Activated naive CD4-positive, alpha-beta T cell treated with anti-CD3 and anti-CD28 coated beads, Interleukin-2, amount 50 U/mL, for 24 hours (primary cell): ENCODE measurements at regions not wholly inside any gene's neighbourhood (a gene's known extent, or its start where the extent isn't known, plus 50 kb on each side); places are given as distances from the start of the nearest gene placed in this dataset.
"Not testable (repeated sequence)": the region's sequence is repeated elsewhere in the genome, so short reads cannot be mapped to it uniquely, and the experiment has no call there.

Experiments
- H3K27ac Mint-ChIP-seq: one replicate; pipeline ENCODE4 v1.8.0; 2021; ENCODE audit warnings: mild to moderate bottlenecking, mixed read lengths
- H3K27me3 Mint-ChIP-seq: one replicate; pipeline ENCODE4 v1.8.0; 2021; ENCODE audit warnings: mixed read lengths
- H3K36me3 Mint-ChIP-seq: one replicate; pipeline ENCODE4 v1.8.0; 2021; ENCODE audit warnings: mixed read lengths
- H3K4me1 Mint-ChIP-seq: one replicate; pipeline ENCODE4 v1.8.0; 2021; ENCODE audit warnings: mixed read lengths
- H3K4me3 Mint-ChIP-seq: one replicate; pipeline ENCODE4 v1.8.0; 2021; ENCODE audit warnings: mild to moderate bottlenecking, mixed read lengths
- H3K9me3 Mint-ChIP-seq: one replicate; pipeline ENCODE4 v1.8.0; 2021; ENCODE audit warnings: mixed read lengths

DNA sequence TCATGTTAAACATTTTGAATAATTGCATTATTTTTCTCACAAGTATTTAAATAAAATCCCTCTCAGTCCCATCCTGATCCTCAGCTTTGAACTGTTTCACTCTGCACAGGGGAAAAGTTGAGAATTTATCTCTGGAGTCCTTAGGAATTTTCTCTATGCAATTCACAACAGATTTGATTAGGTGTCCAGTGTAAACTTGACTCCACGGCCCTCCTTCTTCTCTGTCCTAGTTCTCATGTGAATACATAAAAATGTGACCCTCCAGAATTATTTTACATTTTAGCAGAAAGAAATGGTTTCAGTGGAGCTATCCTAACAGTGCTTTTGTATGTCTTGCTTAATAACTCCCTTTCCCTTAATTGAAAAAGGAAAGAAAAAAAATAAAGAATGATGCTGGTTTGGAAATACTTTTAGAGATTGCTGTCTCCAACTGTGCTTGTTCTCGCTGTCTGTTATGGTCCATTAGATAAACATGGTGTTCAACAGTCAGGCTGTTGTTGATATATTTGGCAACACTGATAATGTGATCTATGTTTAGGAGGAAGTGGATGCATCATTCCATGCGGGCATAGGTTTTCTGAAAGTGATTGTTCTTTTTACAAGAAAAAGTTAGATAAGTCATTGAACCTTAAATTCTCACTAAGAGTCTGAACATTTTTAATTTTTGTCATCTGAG lies 599.4 kb upstream of the CITED2 start:
- H3K4me1 Mint-ChIP-seq: no peaks in the 10 kb centered on the region
- H3K27ac Mint-ChIP-seq: no peak overlapping the region
- peaks cover 9% of the 10 kb centered on the region for H3K27me3 Mint-ChIP-seq
- no peak overlapping the region for H3K4me3 Mint-ChIP-seq
- H3K36me3 Mint-ChIP-seq: no peaks in the 10 kb centered on the region
- no peaks in the 10 kb centered on the region for H3K9me3 Mint-ChIP-seq

DNA sequence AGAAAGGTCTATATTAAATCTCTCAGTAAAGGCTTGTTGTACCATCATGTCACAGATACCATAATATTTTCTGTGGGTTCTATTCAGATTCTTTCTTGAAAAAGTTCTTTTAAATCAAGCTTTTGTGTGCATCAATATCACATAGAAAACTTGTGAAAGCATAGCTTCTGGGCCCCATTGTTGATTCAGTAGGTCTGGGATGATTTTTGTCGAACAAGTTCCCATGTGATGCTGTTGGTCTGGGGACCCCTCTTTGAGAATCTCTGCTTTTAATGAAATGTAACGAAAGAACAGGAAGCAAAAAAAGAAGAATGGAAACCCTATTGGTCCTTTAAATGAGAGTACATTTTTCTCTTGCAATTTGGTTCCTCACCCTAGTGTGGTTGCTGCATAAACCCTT lies 597.7 kb upstream of the CITED2 start:
- Mint-ChIP-seq H3K36me3 (no peaks in the 10 kb centered on the region), H3K4me3 (no peak overlapping the region), H3K27ac (no peak overlapping the region), H3K9me3 (no peaks in the 10 kb centered on the region), H3K4me1 (no peaks in the 10 kb centered on the region), H3K27me3 (peaks cover 9% of the 10 kb centered on the region)

DNA sequence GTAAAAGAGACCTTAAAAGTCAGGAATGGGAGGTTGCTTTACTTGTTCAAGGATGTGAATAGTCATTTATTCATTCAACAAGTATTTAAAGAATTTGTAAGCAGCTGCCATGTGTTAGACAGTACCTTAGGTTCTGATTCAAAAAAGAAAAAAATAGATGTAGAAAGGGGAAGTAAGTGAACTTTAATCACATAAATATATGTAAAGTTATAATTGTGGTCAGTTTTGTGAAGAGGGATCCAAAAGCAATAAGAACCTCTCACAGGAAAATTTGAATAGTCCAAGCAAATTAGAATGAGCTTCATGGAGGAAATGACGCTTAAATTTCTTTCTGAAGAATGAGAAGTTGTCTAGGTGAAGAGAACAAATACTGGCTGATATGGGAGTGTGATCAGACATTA lies 596.1 kb upstream of the CITED2 start:
- Mint-ChIP-seq H3K4me1 (no peaks in the 10 kb centered on the region), H3K27me3 (peaks cover 9% of the 10 kb centered on the region), H3K27ac (no peak overlapping the region), H3K9me3 (no peaks in the 10 kb centered on the region), H3K4me3 (no peak overlapping the region), H3K36me3 (no peaks in the 10 kb centered on the region)

DNA sequence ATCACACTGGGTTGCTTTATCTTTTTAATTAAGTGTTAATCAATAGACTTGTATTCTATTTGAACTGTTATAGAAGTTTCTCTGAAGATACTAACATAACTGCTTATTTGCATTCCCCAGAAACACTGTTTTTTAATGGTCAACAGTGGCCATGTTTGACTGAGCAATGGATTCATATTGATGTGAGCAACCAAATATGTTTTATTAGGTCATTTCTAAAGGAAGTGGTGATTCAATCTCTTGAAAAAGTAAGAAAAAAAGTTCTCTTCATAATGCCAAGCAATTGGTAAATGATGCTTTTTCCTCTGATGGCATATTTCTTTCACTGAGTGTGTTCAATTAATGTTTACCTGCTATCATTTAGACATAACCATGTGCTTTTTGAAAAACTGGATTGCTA lies 593.0 kb upstream of the CITED2 start:
- H3K4me1 Mint-ChIP-seq: no peaks in the 10 kb centered on the region
- no peaks in the 10 kb centered on the region for H3K36me3 Mint-ChIP-seq
- no peak overlapping the region for H3K27ac Mint-ChIP-seq
- H3K4me3 Mint-ChIP-seq: no peak overlapping the region
- H3K27me3 Mint-ChIP-seq: peaks cover 5% of the 10 kb centered on the region
- no peaks in the 10 kb centered on the region for H3K9me3 Mint-ChIP-seq

DNA sequence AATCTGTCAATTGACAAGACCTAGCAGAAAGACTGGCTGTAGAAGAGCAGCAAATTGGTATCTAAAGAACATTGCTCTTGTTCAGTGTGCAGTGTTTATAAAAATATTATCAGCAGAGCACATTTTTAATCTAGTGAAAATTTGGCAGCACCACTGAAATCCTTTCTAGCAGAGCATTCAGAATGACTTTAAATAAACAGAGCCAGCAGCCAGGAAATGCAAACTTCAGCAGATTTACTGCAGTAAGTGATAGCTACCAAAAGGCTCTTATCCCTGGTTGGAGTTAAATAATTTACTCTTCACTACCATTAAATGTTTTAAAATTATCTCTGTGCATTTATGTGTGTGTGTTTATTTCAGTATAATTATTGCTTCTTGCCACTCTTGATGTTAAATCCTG lies 590.9 kb upstream of the CITED2 start:
- no peaks in the 10 kb centered on the region for H3K36me3 Mint-ChIP-seq
- no peak overlapping the region for H3K27ac Mint-ChIP-seq
- H3K27me3 Mint-ChIP-seq: no peaks in the 10 kb centered on the region
- no peak overlapping the region for H3K4me3 Mint-ChIP-seq
- H3K9me3 Mint-ChIP-seq: no peaks in the 10 kb centered on the region
- H3K4me1 Mint-ChIP-seq: no peaks in the 10 kb centered on the region

DNA sequence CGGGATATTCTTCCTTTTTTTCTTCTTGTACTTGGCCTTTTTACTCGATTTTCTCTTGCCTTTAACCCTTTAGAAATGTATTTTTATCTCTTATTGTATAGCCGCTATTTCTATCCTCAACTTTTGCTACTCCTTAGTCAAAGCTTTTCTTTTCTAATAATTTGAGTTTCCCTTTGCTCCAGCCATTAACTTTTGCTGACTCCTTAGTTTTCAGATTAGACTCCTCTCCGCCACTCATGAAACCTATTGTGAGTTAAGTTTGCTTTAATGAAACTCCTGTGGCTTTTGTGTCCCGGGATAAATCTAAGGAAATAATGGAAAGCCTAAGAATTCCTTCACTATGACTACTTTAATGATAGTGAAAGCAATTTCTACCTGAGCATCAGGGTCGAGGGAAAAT lies 590.3 kb upstream of the CITED2 start:
- Mint-ChIP-seq H3K27me3 (no peaks in the 10 kb centered on the region), H3K27ac (no peak overlapping the region), H3K36me3 (no peaks in the 10 kb centered on the region), H3K4me1 (no peaks in the 10 kb centered on the region), H3K4me3 (no peak overlapping the region), H3K9me3 (no peaks in the 10 kb centered on the region)

DNA sequence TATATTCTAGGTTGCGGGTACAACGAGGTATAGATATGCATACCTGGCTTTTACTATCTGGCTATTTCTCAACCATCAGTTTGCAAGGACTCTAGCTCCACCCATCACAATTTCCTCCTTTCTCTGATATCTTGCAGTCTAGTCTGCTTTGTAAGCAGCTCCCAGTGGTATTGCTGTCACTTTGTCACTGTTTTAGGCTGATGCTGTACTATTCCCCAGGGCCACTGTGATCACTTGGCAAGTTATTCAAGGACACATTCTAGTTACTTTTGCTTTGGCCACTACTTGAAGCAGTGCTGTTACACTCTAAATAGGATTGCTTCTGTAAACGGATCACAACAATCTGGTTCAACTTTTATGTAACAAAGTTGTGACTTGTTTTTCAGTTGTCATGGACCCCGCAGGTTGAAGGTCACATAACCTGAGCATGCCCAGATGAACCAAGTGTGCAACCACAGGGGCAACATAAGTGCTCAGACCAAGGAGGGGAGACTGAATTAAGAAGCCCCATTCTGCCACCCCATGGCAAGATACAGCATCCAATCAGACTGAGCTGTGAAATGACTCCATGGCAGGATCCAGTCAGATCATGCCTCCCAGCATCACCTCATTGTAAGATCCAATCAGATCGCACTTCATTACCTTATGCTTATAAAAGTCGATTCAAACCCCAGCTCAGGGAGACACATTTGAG lies 588.4 kb upstream of the CITED2 start:
- Mint-ChIP-seq H3K27ac (no peak overlapping the region), H3K36me3 (no peaks in the 10 kb centered on the region), H3K4me1 (no peaks in the 10 kb centered on the region), H3K27me3 (peaks cover 2% of the 10 kb centered on the region), H3K9me3 (no peaks in the 10 kb centered on the region), H3K4me3 (no peak overlapping the region)

DNA sequence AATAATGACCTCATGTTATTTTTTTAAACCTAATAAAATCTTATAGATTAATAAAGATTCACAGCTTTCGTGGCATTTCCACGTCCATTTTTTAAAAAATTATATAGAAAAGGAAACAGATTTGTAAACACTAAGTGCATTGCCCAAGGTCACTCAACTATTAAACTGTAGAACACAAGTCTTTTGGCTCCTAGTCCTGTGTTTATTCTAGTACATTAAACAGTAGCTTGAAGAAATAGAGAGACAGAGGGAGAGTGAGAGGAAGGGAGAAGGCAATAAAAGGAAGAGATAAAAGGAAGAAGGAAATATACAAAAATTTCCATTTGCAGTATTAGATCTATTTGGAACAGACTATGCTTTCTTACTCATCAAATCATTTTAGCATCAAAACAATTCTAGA lies 586.7 kb upstream of the CITED2 start:
- H3K9me3 Mint-ChIP-seq: no peaks in the 10 kb centered on the region
- H3K36me3 Mint-ChIP-seq: no peaks in the 10 kb centered on the region
- no peaks in the 10 kb centered on the region for H3K4me1 Mint-ChIP-seq
- peaks cover 2% of the 10 kb centered on the region for H3K27me3 Mint-ChIP-seq
- H3K4me3 Mint-ChIP-seq: no peak overlapping the region
- no peak overlapping the region for H3K27ac Mint-ChIP-seq

DNA sequence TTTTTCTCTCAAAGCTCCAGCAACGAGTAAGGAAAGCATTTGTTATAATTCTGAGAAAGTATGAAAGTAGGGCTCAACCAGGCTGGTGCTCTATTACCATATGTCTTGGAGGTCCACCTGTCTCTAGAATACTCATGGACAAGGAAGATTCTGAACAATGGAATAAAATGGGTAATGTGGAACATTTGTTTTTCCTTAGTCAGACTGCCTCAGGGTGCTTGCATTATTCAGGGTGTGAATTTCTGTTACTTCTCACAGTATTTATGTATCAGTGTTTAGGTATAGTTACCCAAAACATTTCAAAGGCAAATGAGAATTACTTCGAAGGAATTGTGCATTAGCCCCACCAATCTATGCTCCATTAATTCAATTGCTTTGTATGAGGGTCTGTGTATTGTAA lies 586.2 kb upstream of the CITED2 start:
- no peak overlapping the region for H3K27ac Mint-ChIP-seq
- H3K4me1 Mint-ChIP-seq: no peaks in the 10 kb centered on the region
- peaks cover 3% of the 10 kb centered on the region for H3K27me3 Mint-ChIP-seq
- no peaks in the 10 kb centered on the region for H3K36me3 Mint-ChIP-seq
- no peak overlapping the region for H3K4me3 Mint-ChIP-seq
- no peaks in the 10 kb centered on the region for H3K9me3 Mint-ChIP-seq

DNA sequence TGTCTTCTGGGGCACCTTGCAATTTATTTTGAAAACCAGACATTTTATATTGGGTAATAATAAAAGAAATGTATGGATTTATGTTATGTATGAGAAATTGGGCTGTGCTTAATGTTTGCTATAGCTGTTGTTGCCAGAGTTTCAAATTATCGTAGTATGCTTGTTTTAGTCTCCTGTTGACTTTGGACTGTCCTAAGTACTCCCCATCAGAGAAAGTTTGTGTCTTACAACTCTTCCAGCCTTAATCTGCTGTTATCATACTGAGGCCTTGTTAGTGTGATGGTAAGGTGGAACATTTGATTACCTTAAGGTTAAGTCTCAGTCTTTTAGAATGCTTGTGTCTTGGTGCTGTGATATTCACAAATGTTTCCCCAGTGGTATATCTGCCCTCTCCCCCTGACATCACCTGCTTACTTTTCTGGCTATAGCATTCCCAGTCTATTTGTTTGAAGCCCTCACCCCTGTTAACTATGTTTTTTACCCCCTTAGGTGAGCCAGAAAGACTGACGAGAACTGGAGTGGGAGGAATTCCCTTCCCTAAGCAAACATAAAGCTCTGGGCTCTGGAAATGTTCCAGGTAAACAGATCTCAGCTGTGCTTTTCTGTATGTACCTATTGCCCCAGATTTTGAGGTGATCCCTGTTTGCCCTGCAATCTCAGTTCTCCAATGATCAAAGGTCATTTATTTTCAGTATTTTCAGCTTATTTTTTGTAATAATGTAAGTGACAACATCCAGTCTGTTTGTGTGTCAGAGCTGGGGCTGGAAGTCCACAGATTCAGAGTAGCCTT lies 581.1 kb upstream of the CITED2 start:
- no peaks in the 10 kb centered on the region for H3K4me1 Mint-ChIP-seq
- H3K27ac Mint-ChIP-seq: no peak overlapping the region
- peaks cover 1% of the 10 kb centered on the region for H3K36me3 Mint-ChIP-seq
- H3K4me3 Mint-ChIP-seq: no peak overlapping the region
- H3K27me3 Mint-ChIP-seq: peaks cover 3% of the 10 kb centered on the region
- H3K9me3 Mint-ChIP-seq: peaks cover under 1% of the 10 kb centered on the region

DNA sequence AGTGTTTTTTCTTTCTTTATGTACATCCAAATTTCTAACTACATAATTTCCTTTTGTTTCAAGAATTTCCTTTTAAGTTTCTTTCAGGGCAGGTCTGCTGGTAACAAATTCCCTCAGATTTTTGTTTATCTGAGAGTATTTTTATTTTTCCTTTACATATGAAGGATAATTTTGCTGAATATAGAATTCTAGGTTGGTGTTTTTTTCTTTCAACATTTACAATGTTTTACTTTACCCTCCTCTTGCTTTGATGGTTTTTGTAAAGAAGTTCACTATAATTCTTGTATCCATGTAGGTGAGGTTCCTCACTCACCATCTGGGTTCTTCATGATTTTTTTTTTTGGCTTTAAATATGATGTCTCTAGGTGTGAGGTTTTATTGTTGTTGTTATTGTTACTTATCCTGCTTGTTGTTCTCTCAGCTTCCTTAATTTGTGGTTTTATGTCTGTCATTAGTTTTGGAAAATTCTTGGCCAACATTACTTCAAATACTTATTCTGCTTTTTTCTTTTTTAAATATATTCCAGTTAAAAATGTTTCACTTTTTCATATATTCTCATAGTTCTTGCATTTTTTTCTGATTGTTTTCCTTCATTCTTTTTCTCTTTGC lies 580.1 kb upstream of the CITED2 start:
- H3K9me3 Mint-ChIP-seq: peaks cover 9% of the 10 kb centered on the region
- H3K4me1 Mint-ChIP-seq: no peaks in the 10 kb centered on the region
- peaks cover 1% of the 10 kb centered on the region for H3K36me3 Mint-ChIP-seq
- H3K27me3 Mint-ChIP-seq: peaks cover 3% of the 10 kb centered on the region
- H3K4me3 Mint-ChIP-seq: no peak overlapping the region
- no peak overlapping the region for H3K27ac Mint-ChIP-seq

DNA sequence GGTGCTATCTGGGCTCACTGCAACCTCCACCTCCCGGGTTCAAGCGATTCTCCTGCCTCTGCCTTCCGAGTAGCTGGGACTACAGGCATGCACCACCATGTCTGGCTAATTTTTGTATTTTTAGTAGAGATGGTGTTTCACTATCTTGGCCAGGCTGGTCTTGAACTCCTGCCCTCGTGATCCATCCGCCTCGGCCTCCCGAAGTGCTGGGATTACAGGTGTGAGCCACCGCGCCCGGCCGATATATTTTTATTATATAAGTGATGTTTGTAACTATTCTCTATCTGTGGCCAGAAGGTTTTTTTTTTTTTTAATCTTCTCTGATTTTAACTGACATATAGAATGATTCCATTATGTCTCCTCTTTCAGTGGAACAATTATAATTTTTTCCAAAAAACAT lies 579.3 kb upstream of the CITED2 start:
- not testable (repeated sequence) for H3K36me3 Mint-ChIP-seq, H3K27ac Mint-ChIP-seq, H3K9me3 Mint-ChIP-seq, H3K4me3 Mint-ChIP-seq, H3K4me1 Mint-ChIP-seq, H3K27me3 Mint-ChIP-seq

DNA sequence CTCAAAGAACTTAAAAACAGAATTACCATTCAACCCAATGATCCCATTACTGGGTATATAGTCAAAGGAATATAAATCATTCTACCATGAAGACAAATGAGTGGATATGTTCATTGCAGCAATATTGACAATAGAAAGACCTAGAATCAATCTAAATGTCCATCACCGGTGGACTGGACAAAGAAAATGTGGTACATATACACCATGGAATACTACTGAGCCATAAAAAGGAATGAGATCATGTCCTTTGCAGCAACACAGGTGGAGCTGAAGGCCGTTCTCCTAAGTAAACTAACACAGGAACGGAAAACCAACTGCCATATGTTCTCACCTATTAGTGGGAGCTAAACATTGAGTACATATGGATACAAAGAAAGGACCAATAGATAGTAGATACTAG lies 576.7 kb upstream of the CITED2 start:
- no peak overlapping the region for H3K27ac Mint-ChIP-seq
- H3K4me1 Mint-ChIP-seq: no peaks in the 10 kb centered on the region
- peaks cover 4% of the 10 kb centered on the region for H3K27me3 Mint-ChIP-seq
- H3K36me3 Mint-ChIP-seq: peaks cover 1% of the 10 kb centered on the region
- H3K4me3 Mint-ChIP-seq: no peak overlapping the region
- peaks cover 9% of the 10 kb centered on the region for H3K9me3 Mint-ChIP-seq

DNA sequence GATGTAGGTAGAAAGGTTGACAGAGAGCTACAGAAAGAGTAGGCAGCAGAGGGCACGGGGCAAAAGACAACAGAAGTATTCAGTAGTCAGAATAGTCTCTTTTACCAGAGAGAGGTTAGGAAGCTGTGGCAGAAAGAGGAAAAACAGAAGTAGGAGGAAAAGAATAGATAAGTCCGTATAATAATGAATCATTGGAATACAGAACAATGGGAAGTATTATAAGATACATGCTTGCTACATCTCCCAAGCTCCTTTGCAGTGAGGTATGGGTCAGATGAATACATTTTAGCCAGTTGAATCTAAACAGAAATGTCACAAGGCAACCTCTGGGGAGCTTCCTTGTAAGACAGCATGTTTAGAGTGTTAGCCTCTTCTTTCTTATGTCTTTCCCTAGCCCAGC lies 570.5 kb upstream of the CITED2 start:
- H3K9me3 Mint-ChIP-seq: peaks cover 2% of the 10 kb centered on the region
- H3K4me3 Mint-ChIP-seq: no peak overlapping the region
- H3K27me3 Mint-ChIP-seq: peaks cover 3% of the 10 kb centered on the region
- no peaks in the 10 kb centered on the region for H3K4me1 Mint-ChIP-seq
- no peaks in the 10 kb centered on the region for H3K36me3 Mint-ChIP-seq
- no peak overlapping the region for H3K27ac Mint-ChIP-seq

DNA sequence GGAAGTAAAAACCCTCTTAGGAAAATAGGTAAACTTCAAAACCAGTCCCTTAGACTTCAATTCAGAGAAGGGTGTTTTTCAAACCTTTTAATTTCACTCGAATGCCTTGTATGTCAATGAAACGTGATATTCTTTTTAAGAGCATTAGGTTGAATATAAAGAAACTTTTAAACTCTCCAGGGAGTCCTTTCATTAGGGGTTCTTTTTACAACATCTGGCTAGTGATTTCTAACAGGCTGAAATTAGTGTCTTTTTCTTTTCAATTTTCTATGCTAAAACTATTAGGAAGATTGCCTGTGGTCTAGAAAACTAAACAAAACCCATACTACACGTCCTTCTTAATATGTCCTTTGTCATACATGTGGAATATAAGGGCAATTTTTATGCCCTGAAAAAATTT lies 569.7 kb upstream of the CITED2 start:
- H3K36me3 Mint-ChIP-seq: no peaks in the 10 kb centered on the region
- peaks cover 3% of the 10 kb centered on the region for H3K27me3 Mint-ChIP-seq
- no peak overlapping the region for H3K4me3 Mint-ChIP-seq
- H3K4me1 Mint-ChIP-seq: no peaks in the 10 kb centered on the region
- H3K27ac Mint-ChIP-seq: no peak overlapping the region
- H3K9me3 Mint-ChIP-seq: no peaks in the 10 kb centered on the region

DNA sequence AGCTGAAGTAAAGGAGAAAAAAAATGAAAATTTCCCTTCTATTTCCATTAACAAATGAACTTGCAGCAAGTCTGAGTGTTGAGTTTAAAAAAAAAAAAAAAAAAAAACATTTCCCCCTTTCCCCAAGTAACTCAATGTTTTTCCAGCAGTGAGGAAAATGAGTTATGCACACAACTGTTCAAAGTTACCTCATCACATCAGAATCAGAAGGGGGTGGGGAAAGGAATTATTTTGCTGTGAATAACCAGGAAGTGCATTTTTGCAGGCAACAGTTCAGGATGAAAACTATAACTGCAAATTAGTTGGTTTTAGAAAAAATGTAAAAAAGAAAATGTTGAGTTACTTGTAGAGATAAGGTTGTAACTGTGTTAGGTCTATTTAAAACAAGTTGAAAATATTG lies 568.9 kb upstream of the CITED2 start:
- Mint-ChIP-seq H3K27ac (no peak overlapping the region), H3K36me3 (no peaks in the 10 kb centered on the region), H3K9me3 (no peaks in the 10 kb centered on the region), H3K27me3 (peaks cover 3% of the 10 kb centered on the region), H3K4me3 (no peak overlapping the region), H3K4me1 (no peaks in the 10 kb centered on the region)
